DND-41 (cell line): ENCODE measurements at regions not wholly inside any gene's neighbourhood (a gene's known extent, or its start where the extent isn't known, plus 50 kb on each side); places are given as distances from the start of the nearest gene placed in this dataset.

ENCODE experiments used
- ATAC-seq: fragments of 200-7000 bp; cut with Tn5 transposase; 3 replicates; pipeline ENCODE4 v1.9.1; 2021; ENCODE audit warnings: low read depth; ENCODE audit not compliant: insufficient read depth
- DNase-seq: peaks from one replicate; pipeline ENCODE4 v3.0.0-alpha.2; 2020
- H2AFZ ChIP-seq: 2 replicates; pipeline ENCODE4 v1.6.0; 2012; ENCODE audit warnings: low read depth, low read length
- H3K27ac ChIP-seq: 2 replicates; pipeline ENCODE4 v1.5.1; 2012; ENCODE audit warnings: low read length, inconsistent platforms
- H3K27me3 ChIP-seq: fragments of 200-600 bp; sonication (generic); 2 replicates; pipeline ENCODE4 v1.6.0; 2012; ENCODE audit warnings: low read length, mild to moderate bottlenecking, inconsistent platforms; ENCODE audit not compliant: insufficient read depth, poor library complexity
- H3K36me3 ChIP-seq: 2 replicates; pipeline ENCODE4 v1.5.1; 2012; ENCODE audit warnings: low read length, inconsistent platforms; ENCODE audit not compliant: insufficient read depth
- H3K4me1 ChIP-seq: 2 replicates; pipeline ENCODE4 v1.5.1; 2012; ENCODE audit warnings: mild to moderate bottlenecking, low read length; ENCODE audit not compliant: insufficient read depth
- H3K4me2 ChIP-seq: 2 replicates; pipeline ENCODE4 v1.6.0; 2012; ENCODE audit warnings: mild to moderate bottlenecking, moderate library complexity, low read length, inconsistent platforms; ENCODE audit not compliant: insufficient read depth
- H3K4me3 ChIP-seq, 2 experiments: fragments of 200-600 bp in 1 of 2; shearing (Covaris generic) in 1 of 2; 2 replicates each; pipeline ENCODE4 v1.5.1; 2012 to 2016; ENCODE audit warnings: inconsistent platforms in 2 of 2, low read length in 2 of 2, mild to moderate bottlenecking in 2 of 2, low read depth in 1 of 2, moderate library complexity in 1 of 2
- H3K79me2 ChIP-seq: 2 replicates; pipeline ENCODE4 v1.6.0; 2012; ENCODE audit warnings: low read length, inconsistent platforms; ENCODE audit not compliant: insufficient read depth
- H3K9ac ChIP-seq: 2 replicates; pipeline ENCODE4 v1.6.0; 2012; ENCODE audit warnings: low read depth, mild to moderate bottlenecking, inconsistent platforms, low read length, moderate library complexity
- H3K9me3 ChIP-seq: 2 replicates; pipeline ENCODE4 v1.5.1; 2012; ENCODE audit warnings: low read length, moderate library complexity, mild to moderate bottlenecking, inconsistent platforms; ENCODE audit not compliant: insufficient read depth, severe bottlenecking
- H4K20me1 ChIP-seq: 2 replicates; pipeline ENCODE4 v1.6.0; 2012; ENCODE audit warnings: low read length; ENCODE audit not compliant: insufficient read depth
- CTCF ChIP-seq: IDR thresholded peaks from 2 replicates; pipeline ENCODE4 v1.5.1; 2012; ENCODE audit warnings: borderline replicate concordance, low read length, moderate library complexity, mild to moderate bottlenecking; ENCODE audit not compliant: poor library complexity, severe bottlenecking; ENCODE audit errors: extremely low read depth
- EZH2 ChIP-seq: IDR thresholded peaks from 3 replicates; pipeline ENCODE4 v1.6.1; 2012; ENCODE audit warnings: borderline replicate concordance, low read depth, mild to moderate bottlenecking, moderate library complexity, low read length, inconsistent platforms; ENCODE audit not compliant: severe bottlenecking

GRCh38 chr1:102627145-102627544 lies 481.2 kb downstream of the COL11A1 start:
- Histone ChIP-seq H3K9ac (no peak overlapping the region), H2AFZ (no peak overlapping the region), H3K27ac (no peak overlapping the region), H3K4me2 (no peak overlapping the region), H3K36me3 (no peaks in the 10 kb centered on the region), H3K4me3 (no peak overlapping the region), H3K9me3 (no peaks in the 10 kb centered on the region), H4K20me1 (no peaks in the 10 kb centered on the region), H3K4me1 (no peaks in the 10 kb centered on the region), H3K79me2 (no peaks in the 10 kb centered on the region), H3K27me3 (no peaks in the 10 kb centered on the region)
- no peak for DNase-seq
- TF ChIP-seq EZH2 (no peak), CTCF (no peak)
- no peak for ATAC-seq

DNA sequence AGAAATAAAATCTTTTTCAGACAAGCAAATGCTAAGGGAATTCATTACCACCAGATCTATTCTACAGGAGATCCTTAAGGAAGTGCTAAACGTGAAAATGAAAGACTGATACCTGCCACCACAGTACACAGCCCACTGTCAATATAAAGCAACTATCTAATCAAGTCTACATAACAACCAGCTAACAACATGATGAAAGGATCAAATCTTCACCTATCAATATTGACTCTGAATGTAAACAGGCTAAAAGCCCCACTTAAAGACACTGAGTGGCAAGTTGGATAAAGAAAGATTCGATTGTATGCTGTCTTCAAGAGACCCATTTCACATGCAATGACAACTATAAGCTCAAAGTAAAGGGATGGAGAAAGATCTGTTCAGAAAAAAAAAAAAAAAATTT lies 492.4 kb downstream of the COL11A1 start:
- H3K4me3 ChIP-seq, result no peak overlapping the region
- no peak overlapping the region for H3K27ac ChIP-seq
- ATAC-seq (no peak), DNase-seq (no peak)
- no peaks in the 10 kb centered on the region for H3K9me3 ChIP-seq
- H3K79me2 ChIP-seq, result no peaks in the 10 kb centered on the region
- H3K36me3 ChIP-seq, result no peaks in the 10 kb centered on the region
- no peak overlapping the region for H3K9ac ChIP-seq
- H3K27me3 ChIP-seq, result no peaks in the 10 kb centered on the region
- H4K20me1 ChIP-seq, result no peaks in the 10 kb centered on the region
- TF ChIP-seq CTCF (no peak), EZH2 (no peak)
- no peak overlapping the region for H2AFZ ChIP-seq
- no peak overlapping the region for H3K4me2 ChIP-seq
- 0 out of 2 replicates have a peak, but pooled peaks cover 3% of the 10 kb centered on the region for H3K4me1 ChIP-seq

- H3K27ac ChIP-seq, result no peak overlapping the region
- H2AFZ ChIP-seq, result no peak overlapping the region
- no peaks in the 10 kb centered on the region for H4K20me1 ChIP-seq
- H3K36me3 ChIP-seq, result no peaks in the 10 kb centered on the region
- H3K9ac ChIP-seq, result no peak overlapping the region
- H3K4me3 ChIP-seq, result no peak overlapping the region
- H3K27me3 ChIP-seq, result no peaks in the 10 kb centered on the region
- no peak for TF ChIP-seq EZH2
- TF ChIP-seq CTCF, result no peak
- no peaks in the 10 kb centered on the region for H3K4me1 ChIP-seq
- no peak overlapping the region for H3K4me2 ChIP-seq
- DNase-seq (no peak), ATAC-seq (peak; percentile 31; the same call in 1 of the 3 replicates)
- no peaks in the 10 kb centered on the region for H3K9me3 ChIP-seq
- H3K79me2 ChIP-seq, result no peaks in the 10 kb centered on the region
These were observed 513.2 kb downstream of the COL11A1 start for GRCh38 chr1:102595106-102595505.

DNA sequence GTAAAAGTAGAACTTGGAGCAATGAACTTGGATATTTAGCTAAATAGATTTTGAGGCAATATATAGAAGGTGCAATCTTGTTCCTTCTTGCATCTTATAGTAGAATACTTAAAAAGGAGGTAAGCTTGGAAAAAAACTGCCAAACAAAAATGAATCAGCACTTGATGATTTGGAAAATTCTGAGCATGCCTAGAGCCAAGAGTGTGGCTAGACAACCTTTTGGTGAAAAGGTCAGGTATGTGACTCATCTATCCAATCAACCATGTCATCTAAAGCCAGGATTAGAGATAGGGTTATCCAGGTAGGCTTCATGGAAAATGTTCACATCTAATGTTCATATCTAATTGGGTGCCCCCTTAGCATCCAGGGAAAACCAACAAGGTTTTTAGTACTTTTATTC lies 515.0 kb downstream of the COL11A1 start:
- no peaks in the 10 kb centered on the region for H3K79me2 ChIP-seq
- no peak for ATAC-seq
- no peak overlapping the region for H3K4me3 ChIP-seq
- H4K20me1 ChIP-seq, result no peaks in the 10 kb centered on the region
- H3K9ac ChIP-seq, result no peak overlapping the region
- no peaks in the 10 kb centered on the region for H3K4me1 ChIP-seq
- H2AFZ ChIP-seq, result no peak overlapping the region
- no peak overlapping the region for H3K4me2 ChIP-seq
- DNase-seq, result no peak
- no peaks in the 10 kb centered on the region for H3K27me3 ChIP-seq
- no peaks in the 10 kb centered on the region for H3K9me3 ChIP-seq
- no peaks in the 10 kb centered on the region for H3K36me3 ChIP-seq
- TF ChIP-seq EZH2 (no peak), CTCF (no peak)
- no peak overlapping the region for H3K27ac ChIP-seq
